ENCODE measurements at regions not wholly inside any gene's neighbourhood (a gene's known extent, or its start where the extent isn't known, plus 50 kb on each side); places are given as distances from the start of the nearest gene placed in this dataset.

GRCh38 chr13:57346786-57347185 lies 179.8 kb downstream of the PRR20E start:
- TF ChIP-seq CTCF (tag by site-specific recombination; IDR thresholded peaks at IDR 0.05) (no peak), KLF8 (tag by site-specific recombination; IDR thresholded peaks at IDR 0.05) (no peak), ZBTB1 (tag by site-specific recombination; IDR thresholded peaks at IDR 0.05) (no peak), RBAK (tag by site-specific recombination; IDR thresholded peaks at IDR 0.05) (no peak), ZNF138 (tag by site-specific recombination; IDR thresholded peaks at IDR 0.05; ENCODE audit: borderline replicate concordance) (no peak), SCRT2 (tag by site-specific recombination; IDR thresholded peaks at IDR 0.05) (no peak), ZBTB17 (tag by site-specific recombination; IDR thresholded peaks at IDR 0.05) (no peak), KLF10 (tag by site-specific recombination; IDR thresholded peaks at IDR 0.05) (no peak)
- TF ChIP-seq, protein P1, sequence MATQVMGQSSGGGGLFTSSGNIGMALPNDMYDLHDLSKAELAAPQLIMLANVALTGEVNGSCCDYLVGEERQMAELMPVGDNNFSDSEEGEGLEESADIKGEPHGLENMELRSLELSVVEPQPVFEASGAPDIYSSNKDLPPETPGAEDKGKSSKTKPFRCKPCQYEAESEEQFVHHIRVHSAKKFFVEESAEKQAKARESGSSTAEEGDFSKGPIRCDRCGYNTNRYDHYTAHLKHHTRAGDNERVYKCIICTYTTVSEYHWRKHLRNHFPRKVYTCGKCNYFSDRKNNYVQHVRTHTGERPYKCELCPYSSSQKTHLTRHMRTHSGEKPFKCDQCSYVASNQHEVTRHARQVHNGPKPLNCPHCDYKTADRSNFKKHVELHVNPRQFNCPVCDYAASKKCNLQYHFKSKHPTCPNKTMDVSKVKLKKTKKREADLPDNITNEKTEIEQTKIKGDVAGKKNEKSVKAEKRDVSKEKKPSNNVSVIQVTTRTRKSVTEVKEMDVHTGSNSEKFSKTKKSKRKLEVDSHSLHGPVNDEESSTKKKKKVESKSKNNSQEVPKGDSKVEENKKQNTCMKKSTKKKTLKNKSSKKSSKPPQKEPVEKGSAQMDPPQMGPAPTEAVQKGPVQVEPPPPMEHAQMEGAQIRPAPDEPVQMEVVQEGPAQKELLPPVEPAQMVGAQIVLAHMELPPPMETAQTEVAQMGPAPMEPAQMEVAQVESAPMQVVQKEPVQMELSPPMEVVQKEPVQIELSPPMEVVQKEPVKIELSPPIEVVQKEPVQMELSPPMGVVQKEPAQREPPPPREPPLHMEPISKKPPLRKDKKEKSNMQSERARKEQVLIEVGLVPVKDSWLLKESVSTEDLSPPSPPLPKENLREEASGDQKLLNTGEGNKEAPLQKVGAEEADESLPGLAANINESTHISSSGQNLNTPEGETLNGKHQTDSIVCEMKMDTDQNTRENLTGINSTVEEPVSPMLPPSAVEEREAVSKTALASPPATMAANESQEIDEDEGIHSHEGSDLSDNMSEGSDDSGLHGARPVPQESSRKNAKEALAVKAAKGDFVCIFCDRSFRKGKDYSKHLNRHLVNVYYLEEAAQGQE (tag by site-specific recombination; IDR thresholded peaks at IDR 0.05): no peak
- TF ChIP-seq, protein P2, sequence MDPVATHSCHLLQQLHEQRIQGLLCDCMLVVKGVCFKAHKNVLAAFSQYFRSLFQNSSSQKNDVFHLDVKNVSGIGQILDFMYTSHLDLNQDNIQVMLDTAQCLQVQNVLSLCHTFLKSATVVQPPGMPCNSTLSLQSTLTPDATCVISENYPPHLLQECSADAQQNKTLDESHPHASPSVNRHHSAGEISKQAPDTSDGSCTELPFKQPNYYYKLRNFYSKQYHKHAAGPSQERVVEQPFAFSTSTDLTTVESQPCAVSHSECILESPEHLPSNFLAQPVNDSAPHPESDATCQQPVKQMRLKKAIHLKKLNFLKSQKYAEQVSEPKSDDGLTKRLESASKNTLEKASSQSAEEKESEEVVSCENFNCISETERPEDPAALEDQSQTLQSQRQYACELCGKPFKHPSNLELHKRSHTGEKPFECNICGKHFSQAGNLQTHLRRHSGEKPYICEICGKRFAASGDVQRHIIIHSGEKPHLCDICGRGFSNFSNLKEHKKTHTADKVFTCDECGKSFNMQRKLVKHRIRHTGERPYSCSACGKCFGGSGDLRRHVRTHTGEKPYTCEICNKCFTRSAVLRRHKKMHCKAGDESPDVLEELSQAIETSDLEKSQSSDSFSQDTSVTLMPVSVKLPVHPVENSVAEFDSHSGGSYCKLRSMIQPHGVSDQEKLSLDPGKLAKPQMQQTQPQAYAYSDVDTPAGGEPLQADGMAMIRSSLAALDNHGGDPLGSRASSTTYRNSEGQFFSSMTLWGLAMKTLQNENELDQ (tag by site-specific recombination; IDR thresholded peaks at IDR 0.05; ENCODE audit: low read depth): no peak

All from HEK293 (cell line).